ENCODE measurements at regions not wholly inside any gene's neighbourhood (a gene's known extent, or its start where the extent isn't known, plus 50 kb on each side); places are given as distances from the start of the nearest gene placed in this dataset.

- no peaks in the 10 kb centered on the region for H3K79me2 ChIP-seq (ENCODE audit: control insufficient read depth, insufficient read depth, low read length)
- no peaks in the 10 kb centered on the region for H4K20me1 ChIP-seq (replicated peaks; ENCODE audit: control insufficient read depth, insufficient read depth, low read length)
- no peak overlapping the region for H3K4me2 ChIP-seq (ENCODE audit: insufficient read depth, low read length)
- H3K9me1 ChIP-seq (ENCODE audit: control insufficient read depth, insufficient read depth, low read length), result no peaks in the 10 kb centered on the region
- H2AFZ ChIP-seq (ENCODE audit: low read depth, low read length), result no peak overlapping the region
- no peaks in the 10 kb centered on the region for H3K4me1 ChIP-seq (replicated peaks in 1 of 2; ENCODE audit: control insufficient read depth in 2 of 2, insufficient read depth in 2 of 2, low read length in 2 of 2)
- no peaks in the 10 kb centered on the region for H3K36me3 ChIP-seq (ENCODE audit: control insufficient read depth, insufficient read depth, low read length)
- no peak overlapping the region for H3K4me3 ChIP-seq
- intact Hi-C loops (cut with micrococcal nuclease), result no loop called here
- no peak overlapping the region for H3K27ac ChIP-seq (ENCODE audit: extremely low read depth, low read depth, low read length)
- no peak for ATAC-seq
- no peak for FAIRE-seq
- CTCF ChIA-PET (ENCODE audit: low intra/inter-chr PET ratio), result no interaction called here
- no peak for TF ChIP-seq SIN3B (IDR thresholded peaks at IDR 0.05; ENCODE audit: low read depth)
- no peak for TF ChIP-seq IRF1 (CRISPR knock-in tag; IDR thresholded peaks at IDR 0.05; ENCODE audit: borderline replicate concordance)
- no peak for TF ChIP-seq TAF7 (tag; IDR thresholded peaks at IDR 0.05)
- no peak for TF ChIP-seq ZNF140 (CRISPR knock-in tag; IDR thresholded peaks at IDR 0.05)
- no peak for TF ChIP-seq MTA3 (IDR thresholded peaks at IDR 0.05; ENCODE audit: borderline replicate concordance)
- no peak for TF ChIP-seq FOXO4 (CRISPR knock-in tag; IDR thresholded peaks at IDR 0.05)
- TF ChIP-seq ZNF764 (CRISPR knock-in tag; IDR thresholded peaks at IDR 0.05; ENCODE audit: low read depth), result no peak
- no peak for TF ChIP-seq SMAD4 (CRISPR knock-in tag; conservative IDR thresholded peaks at IDR 0.05)
- in situ Hi-C loops (cut with MboI), result no loop called here
- H3K27me3 ChIP-seq (ENCODE audit: control insufficient read depth in 2 of 2, insufficient read depth in 2 of 2, low read length in 2 of 2), result no peaks in the 10 kb centered on the region
- no peak overlapping the region for H3K9ac ChIP-seq (ENCODE audit: insufficient read depth in 1 of 2, low read depth in 2 of 2, low read length in 2 of 2)
- no peaks in the 10 kb centered on the region for H3K9me3 ChIP-seq (replicated peaks; ENCODE audit: control insufficient read depth, insufficient read depth, low read depth, low read length)
- no TSS peak for BruUV-seq (replicated peaks)
- DNase-seq (ENCODE audit: extremely low read depth in 1 of 4, low spot score in 3 of 4), result no peak
- POLR2A ChIA-PET, result no interaction called here
- WGBS (ENCODE audit: insufficient coverage, low coverage, missing lambda C conversion rate), result 86% methylated on average over 2 of the region's 2 CpGs
These were observed 126.0 kb downstream of the BACH1 start for GRCh38 chr21:29424728-29425127.
